ENCODE measurements at regions not wholly inside any gene's neighbourhood (a gene's known extent, or its start where the extent isn't known, plus 50 kb on each side); places are given as distances from the start of the nearest gene placed in this dataset.

DNA sequence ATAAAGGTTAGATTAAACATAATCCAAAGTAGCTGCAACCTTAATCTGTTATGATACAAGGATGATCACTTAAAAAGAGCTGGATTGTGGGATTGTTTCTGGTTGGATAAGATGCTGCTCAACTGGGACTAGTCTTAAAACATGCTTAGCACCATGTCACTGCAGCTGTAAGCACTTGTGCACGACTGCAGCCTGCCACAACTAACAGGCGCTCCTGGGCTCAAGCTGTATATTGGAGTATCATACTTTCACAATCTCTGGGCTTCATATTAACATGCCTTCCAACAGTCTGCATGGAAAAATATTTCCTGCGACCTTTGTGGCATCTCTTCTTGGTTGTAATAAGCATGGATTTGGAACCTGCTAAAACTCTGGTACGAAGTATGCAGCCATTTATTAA is 493.0 kb upstream of the PITX2 start:
- ATAC-seq: no peak
- POLR2A ChIA-PET: no interaction called here
- CTCF ChIA-PET: no interaction called here

DNA sequence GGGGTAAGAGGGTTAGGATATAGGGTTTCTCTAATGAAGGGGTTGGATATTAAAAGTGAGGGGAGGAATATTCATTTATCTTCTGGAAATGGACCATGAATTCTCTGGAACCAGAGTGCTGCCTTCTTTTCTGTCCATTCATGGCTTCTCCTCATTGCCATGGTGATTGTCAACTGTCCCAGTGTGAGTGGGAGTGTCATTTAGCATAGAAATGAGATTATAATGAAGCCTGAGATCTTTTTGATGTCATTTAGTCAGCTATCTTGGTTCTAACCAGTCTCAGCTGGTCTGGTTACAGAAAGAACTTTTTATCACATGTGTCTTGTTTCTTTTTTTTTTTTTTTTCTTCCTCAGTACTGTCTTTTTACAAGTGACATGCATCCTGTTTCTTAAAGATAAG is 497.3 kb upstream of the PITX2 start:
- H3K4me3 ChIP-seq (ENCODE audit: low read depth in 2 of 2, low read length in 2 of 2): no peak overlapping the region
- no peaks in the 10 kb centered on the region for H3K9me3 ChIP-seq (ENCODE audit: control insufficient read depth, insufficient read depth, low read depth, low read length)
- in situ Hi-C loops (cut with HindIII; ENCODE audit: low pct_unique_long_range_greater_than_20kb, low sequenced_read_pairs) (no loop called here), intact Hi-C loops (cut with micrococcal nuclease; ENCODE audit: unreplicated experiment) (no loop called here)
- ATAC-seq (no peak), DNase-seq (ENCODE audit: low read depth, low spot score) (no peak)
- H3K36me3 ChIP-seq (ENCODE audit: control insufficient read depth, insufficient read depth, low read length): no peaks in the 10 kb centered on the region
- ChIA-PET CTCF (no interaction called here), POLR2A (no interaction called here)
- H3K27ac ChIP-seq (ENCODE audit: low read length): no peak overlapping the region
- no peak for TF ChIP-seq POLR2AphosphoS5 (IDR thresholded peaks at IDR 0.05; ENCODE audit: low read depth, low read length)
- TF ChIP-seq, protein P1, sequence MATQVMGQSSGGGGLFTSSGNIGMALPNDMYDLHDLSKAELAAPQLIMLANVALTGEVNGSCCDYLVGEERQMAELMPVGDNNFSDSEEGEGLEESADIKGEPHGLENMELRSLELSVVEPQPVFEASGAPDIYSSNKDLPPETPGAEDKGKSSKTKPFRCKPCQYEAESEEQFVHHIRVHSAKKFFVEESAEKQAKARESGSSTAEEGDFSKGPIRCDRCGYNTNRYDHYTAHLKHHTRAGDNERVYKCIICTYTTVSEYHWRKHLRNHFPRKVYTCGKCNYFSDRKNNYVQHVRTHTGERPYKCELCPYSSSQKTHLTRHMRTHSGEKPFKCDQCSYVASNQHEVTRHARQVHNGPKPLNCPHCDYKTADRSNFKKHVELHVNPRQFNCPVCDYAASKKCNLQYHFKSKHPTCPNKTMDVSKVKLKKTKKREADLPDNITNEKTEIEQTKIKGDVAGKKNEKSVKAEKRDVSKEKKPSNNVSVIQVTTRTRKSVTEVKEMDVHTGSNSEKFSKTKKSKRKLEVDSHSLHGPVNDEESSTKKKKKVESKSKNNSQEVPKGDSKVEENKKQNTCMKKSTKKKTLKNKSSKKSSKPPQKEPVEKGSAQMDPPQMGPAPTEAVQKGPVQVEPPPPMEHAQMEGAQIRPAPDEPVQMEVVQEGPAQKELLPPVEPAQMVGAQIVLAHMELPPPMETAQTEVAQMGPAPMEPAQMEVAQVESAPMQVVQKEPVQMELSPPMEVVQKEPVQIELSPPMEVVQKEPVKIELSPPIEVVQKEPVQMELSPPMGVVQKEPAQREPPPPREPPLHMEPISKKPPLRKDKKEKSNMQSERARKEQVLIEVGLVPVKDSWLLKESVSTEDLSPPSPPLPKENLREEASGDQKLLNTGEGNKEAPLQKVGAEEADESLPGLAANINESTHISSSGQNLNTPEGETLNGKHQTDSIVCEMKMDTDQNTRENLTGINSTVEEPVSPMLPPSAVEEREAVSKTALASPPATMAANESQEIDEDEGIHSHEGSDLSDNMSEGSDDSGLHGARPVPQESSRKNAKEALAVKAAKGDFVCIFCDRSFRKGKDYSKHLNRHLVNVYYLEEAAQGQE (IDR thresholded peaks at IDR 0.05; ENCODE audit: insufficient read depth in 1 of 2, low read depth in 2 of 2, low read length in 1 of 2): no peak
- TF ChIP-seq SIN3A (IDR thresholded peaks at IDR 0.05; ENCODE audit: borderline replicate concordance, insufficient read depth, low read depth, low read length): no peak
- no peak for TF ChIP-seq TCF7L2 (IDR thresholded peaks at IDR 0.05; ENCODE audit: low read depth, low read length)
- no peaks in the 10 kb centered on the region for H3K27me3 ChIP-seq (ENCODE audit: control insufficient read depth, insufficient read depth, low read length)
- no peaks in the 10 kb centered on the region for H3K4me1 ChIP-seq (ENCODE audit: control insufficient read depth, insufficient read depth, low read length)
- no TSS peak for BruUV-seq (replicated peaks)

More for the DNA sequence above, 493.0 kb upstream of the PITX2 start:
- TF ChIP-seq, protein P1 (IDR thresholded peaks at IDR 0.05; ENCODE audit: insufficient read depth in 1 of 2, low read depth in 2 of 2, low read length in 1 of 2): no peak
- TF ChIP-seq TCF7L2 (IDR thresholded peaks at IDR 0.05; ENCODE audit: low read depth, low read length) (no peak), POLR2AphosphoS5 (IDR thresholded peaks at IDR 0.05; ENCODE audit: low read depth, low read length) (no peak), SIN3A (IDR thresholded peaks at IDR 0.05; ENCODE audit: borderline replicate concordance, insufficient read depth, low read depth, low read length) (no peak)
- TF ChIP-seq, protein P2, sequence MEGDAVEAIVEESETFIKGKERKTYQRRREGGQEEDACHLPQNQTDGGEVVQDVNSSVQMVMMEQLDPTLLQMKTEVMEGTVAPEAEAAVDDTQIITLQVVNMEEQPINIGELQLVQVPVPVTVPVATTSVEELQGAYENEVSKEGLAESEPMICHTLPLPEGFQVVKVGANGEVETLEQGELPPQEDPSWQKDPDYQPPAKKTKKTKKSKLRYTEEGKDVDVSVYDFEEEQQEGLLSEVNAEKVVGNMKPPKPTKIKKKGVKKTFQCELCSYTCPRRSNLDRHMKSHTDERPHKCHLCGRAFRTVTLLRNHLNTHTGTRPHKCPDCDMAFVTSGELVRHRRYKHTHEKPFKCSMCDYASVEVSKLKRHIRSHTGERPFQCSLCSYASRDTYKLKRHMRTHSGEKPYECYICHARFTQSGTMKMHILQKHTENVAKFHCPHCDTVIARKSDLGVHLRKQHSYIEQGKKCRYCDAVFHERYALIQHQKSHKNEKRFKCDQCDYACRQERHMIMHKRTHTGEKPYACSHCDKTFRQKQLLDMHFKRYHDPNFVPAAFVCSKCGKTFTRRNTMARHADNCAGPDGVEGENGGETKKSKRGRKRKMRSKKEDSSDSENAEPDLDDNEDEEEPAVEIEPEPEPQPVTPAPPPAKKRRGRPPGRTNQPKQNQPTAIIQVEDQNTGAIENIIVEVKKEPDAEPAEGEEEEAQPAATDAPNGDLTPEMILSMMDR (IDR thresholded peaks at IDR 0.05): no peak
- Histone ChIP-seq H3K36me3 (ENCODE audit: control insufficient read depth, insufficient read depth, low read length) (no peaks in the 10 kb centered on the region), H3K27ac (ENCODE audit: low read length) (no peak overlapping the region), H3K27me3 (ENCODE audit: control insufficient read depth, insufficient read depth, low read length) (no peaks in the 10 kb centered on the region), H3K9me3 (ENCODE audit: control insufficient read depth, insufficient read depth, low read depth, low read length) (no peaks in the 10 kb centered on the region), H3K4me1 (ENCODE audit: control insufficient read depth, insufficient read depth, low read length) (no peaks in the 10 kb centered on the region), H3K4me3 (ENCODE audit: low read depth in 2 of 2, low read length in 2 of 2) (no peak overlapping the region)
- DNase-seq (ENCODE audit: low read depth, low spot score): no peak
- intact Hi-C loops (cut with micrococcal nuclease; ENCODE audit: unreplicated experiment) (no loop called here), in situ Hi-C loops (cut with HindIII; ENCODE audit: low pct_unique_long_range_greater_than_20kb, low sequenced_read_pairs) (no loop called here)
- BruUV-seq (replicated peaks): no TSS peak
